SK-N-SH treated with all-trans-retinoic acid at 6 μM for 48 hours (cell line): ENCODE measurements at regions not wholly inside any gene's neighbourhood (a gene's known extent, or its start where the extent isn't known, plus 50 kb on each side); places are given as distances from the start of the nearest gene placed in this dataset.

Source experiments
- ATAC-seq: fragments of 200-7000 bp; cut with Tn5 transposase; 3 replicates; pipeline ENCODE4 v1.9.1; 2020; ENCODE audit warnings: mild to moderate bottlenecking, moderate library complexity
- CSRNP3 ChIP-seq: fragments of 250-450 bp; sonication (Bioruptor Pico); IDR thresholded peaks from 2 replicates; pipeline ENCODE4 v1.5.1; 2021; ENCODE audit warnings: mild to moderate bottlenecking, moderate library complexity
- GLIS3 ChIP-seq: fragments of 250-450 bp; sonication (Bioruptor Pico); IDR thresholded peaks from 2 replicates; pipeline ENCODE4 v1.5.0; 2020; ENCODE audit warnings: mild to moderate bottlenecking, moderate library complexity
- ISL1 ChIP-seq: fragments of 250-450 bp; sonication (Bioruptor Pico); IDR thresholded peaks from 2 replicates; pipeline ENCODE4 v2.1.2; 2022; ENCODE audit warnings: mild to moderate bottlenecking, moderate library complexity
- POU6F1 ChIP-seq: fragments of 250-450 bp; sonication (Bioruptor Pico); IDR thresholded peaks from 2 replicates; pipeline ENCODE4 v1.8.0; 2021; ENCODE audit warnings: low read depth, mild to moderate bottlenecking, moderate library complexity, borderline replicate concordance
- PPARA ChIP-seq: fragments of 250-450 bp; sonication (Bioruptor Pico); IDR thresholded peaks from 2 replicates; pipeline ENCODE4 v1.5.0; 2020; ENCODE audit warnings: mild to moderate bottlenecking, borderline replicate concordance
- RARB ChIP-seq: fragments of 250-450 bp; sonication (Bioruptor Pico); IDR thresholded peaks from 2 replicates; pipeline ENCODE4 v1.8.0; 2021; ENCODE audit warnings: mild to moderate bottlenecking, moderate library complexity
- SNAI2 ChIP-seq: fragments of 250-450 bp; sonication (Bioruptor Pico); IDR thresholded peaks from 2 replicates; pipeline ENCODE4 v1.5.0; 2020; ENCODE audit warnings: mild to moderate bottlenecking, moderate library complexity
- ZFP3 ChIP-seq: fragments of 250-450 bp; sonication (Bioruptor Pico); IDR thresholded peaks from 2 replicates; pipeline ENCODE4 v1.5.0; 2020; ENCODE audit warnings: mild to moderate bottlenecking, moderate library complexity
- ZFP30 ChIP-seq: fragments of 450-650 bp; formaldehyde crosslinking; IDR thresholded peaks from 2 replicates; pipeline ENCODE4 v1.5.0; 2022; ENCODE audit warnings: mild to moderate bottlenecking, moderate library complexity
- ZNF8 ChIP-seq: fragments of 450-650 bp; formaldehyde crosslinking; IDR thresholded peaks from 2 replicates; pipeline ENCODE4 v1.5.0; 2020; ENCODE audit warnings: mild to moderate bottlenecking, moderate library complexity
- TF ChIP-seq, protein P1 (sequence below): fragments of 250-450 bp; sonication (Bioruptor Pico); IDR thresholded peaks from 2 replicates; pipeline ENCODE4 v1.5.0; 2020; ENCODE audit warnings: mild to moderate bottlenecking, moderate library complexity
- TF ChIP-seq, protein P2 (sequence below): fragments of 250-450 bp; sonication (Bioruptor Pico); IDR thresholded peaks from 2 replicates; pipeline ENCODE4 v1.5.1; 2020; ENCODE audit warnings: low read depth, mild to moderate bottlenecking, moderate library complexity
- TF ChIP-seq, protein P3 (sequence below): fragments of 250-450 bp; sonication (Bioruptor Pico); IDR thresholded peaks from 2 replicates; pipeline ENCODE4 v1.8.0; 2020; ENCODE audit warnings: mild to moderate bottlenecking, moderate library complexity, borderline replicate concordance

DNA sequence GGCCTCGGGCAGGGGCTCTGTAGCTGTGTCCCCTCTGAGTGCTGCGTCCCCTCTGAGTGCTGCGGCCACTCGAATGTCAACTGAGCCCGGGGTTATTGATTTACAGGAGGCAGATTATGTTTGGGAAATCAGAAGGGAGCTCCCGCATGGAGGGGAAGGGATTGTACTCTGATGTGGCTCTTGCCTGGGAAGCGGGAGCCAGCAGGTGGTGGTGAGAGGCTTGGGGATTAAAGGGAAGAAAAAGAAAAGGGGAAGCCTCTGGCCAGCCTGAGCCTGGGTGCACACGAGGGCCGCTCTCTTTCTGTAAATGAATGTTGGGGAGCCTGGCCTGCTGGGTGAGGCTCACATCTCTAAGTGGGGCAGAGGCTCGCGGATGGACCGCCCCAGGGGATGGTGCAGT is 143.7 kb downstream of the AACS start:
- no peak for ATAC-seq
- no peak for TF ChIP-seq POU6F1 (CRISPR knock-in tag)
- TF ChIP-seq PPARA: no peak

- no peak for ATAC-seq
- TF ChIP-seq GLIS3 (CRISPR knock-in tag): no peak
Measured at GRCh38 chr12:125210104-125210755, 145.0 kb downstream of the AACS start.

DNA sequence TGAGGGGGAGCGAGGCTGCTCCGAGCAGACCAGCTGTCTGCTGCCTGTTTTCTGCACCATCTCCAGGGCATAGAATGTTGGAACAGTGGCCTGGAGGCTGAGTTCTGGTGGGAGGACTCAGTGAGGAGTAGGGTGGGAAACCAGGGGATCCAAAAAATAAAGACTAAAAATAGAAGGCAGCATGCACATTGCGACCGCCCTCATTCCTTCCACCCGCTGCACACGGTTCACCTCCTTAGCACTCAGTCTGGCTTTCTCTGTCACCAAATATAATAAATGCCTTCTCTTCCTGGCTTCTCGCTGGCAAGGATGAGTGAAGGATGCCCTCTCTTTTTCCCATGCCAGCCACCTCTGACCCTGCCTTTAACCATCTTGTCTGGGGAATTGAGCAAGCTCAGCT is 146.2 kb downstream of the AACS start:
- no peak for ATAC-seq
- TF ChIP-seq, protein P1, sequence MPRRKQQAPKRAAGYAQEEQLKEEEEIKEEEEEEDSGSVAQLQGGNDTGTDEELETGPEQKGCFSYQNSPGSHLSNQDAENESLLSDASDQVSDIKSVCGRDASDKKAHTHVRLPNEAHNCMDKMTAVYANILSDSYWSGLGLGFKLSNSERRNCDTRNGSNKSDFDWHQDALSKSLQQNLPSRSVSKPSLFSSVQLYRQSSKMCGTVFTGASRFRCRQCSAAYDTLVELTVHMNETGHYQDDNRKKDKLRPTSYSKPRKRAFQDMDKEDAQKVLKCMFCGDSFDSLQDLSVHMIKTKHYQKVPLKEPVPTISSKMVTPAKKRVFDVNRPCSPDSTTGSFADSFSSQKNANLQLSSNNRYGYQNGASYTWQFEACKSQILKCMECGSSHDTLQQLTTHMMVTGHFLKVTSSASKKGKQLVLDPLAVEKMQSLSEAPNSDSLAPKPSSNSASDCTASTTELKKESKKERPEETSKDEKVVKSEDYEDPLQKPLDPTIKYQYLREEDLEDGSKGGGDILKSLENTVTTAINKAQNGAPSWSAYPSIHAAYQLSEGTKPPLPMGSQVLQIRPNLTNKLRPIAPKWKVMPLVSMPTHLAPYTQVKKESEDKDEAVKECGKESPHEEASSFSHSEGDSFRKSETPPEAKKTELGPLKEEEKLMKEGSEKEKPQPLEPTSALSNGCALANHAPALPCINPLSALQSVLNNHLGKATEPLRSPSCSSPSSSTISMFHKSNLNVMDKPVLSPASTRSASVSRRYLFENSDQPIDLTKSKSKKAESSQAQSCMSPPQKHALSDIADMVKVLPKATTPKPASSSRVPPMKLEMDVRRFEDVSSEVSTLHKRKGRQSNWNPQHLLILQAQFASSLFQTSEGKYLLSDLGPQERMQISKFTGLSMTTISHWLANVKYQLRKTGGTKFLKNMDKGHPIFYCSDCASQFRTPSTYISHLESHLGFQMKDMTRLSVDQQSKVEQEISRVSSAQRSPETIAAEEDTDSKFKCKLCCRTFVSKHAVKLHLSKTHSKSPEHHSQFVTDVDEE (CRISPR knock-in tag): no peak
- TF ChIP-seq, protein P2, sequence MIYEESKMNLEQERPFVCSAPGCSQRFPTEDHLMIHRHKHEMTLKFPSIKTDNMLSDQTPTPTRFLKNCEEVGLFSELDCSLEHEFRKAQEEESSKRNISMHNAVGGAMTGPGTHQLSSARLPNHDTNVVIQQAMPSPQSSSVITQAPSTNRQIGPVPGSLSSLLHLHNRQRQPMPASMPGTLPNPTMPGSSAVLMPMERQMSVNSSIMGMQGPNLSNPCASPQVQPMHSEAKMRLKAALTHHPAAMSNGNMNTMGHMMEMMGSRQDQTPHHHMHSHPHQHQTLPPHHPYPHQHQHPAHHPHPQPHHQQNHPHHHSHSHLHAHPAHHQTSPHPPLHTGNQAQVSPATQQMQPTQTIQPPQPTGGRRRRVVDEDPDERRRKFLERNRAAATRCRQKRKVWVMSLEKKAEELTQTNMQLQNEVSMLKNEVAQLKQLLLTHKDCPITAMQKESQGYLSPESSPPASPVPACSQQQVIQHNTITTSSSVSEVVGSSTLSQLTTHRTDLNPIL (CRISPR knock-in tag): no peak
- no peak for TF ChIP-seq POU6F1 (CRISPR knock-in tag)
- TF ChIP-seq ZFP30 (CRISPR knock-in tag): no peak
- no peak for TF ChIP-seq CSRNP3

DNA sequence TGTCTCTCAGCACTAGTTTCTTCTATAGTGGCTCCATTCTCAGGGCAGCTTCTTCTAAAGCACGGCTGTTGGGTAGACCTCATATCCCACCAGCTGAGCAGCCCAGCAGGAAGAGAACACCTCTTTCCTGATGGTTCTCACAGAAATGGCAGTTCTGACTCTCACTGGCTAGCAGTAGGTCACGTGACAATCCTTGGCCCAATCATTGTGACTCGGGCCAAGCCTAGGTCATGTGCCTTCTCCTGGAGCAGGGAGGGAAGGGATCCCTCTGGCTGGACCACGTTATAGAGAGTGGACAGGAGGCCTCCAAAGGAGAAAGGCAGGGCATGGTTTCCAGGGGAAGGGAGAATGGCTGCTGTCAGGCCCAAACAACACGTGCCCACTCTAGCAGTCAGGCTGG is 149.1 kb downstream of the AACS start:
- no peak for ATAC-seq
- no peak for TF ChIP-seq ZNF8 (CRISPR knock-in tag)
- TF ChIP-seq ISL1 (CRISPR knock-in tag): no peak
- TF ChIP-seq RARB (CRISPR knock-in tag): no peak
- no peak for TF ChIP-seq ZFP3 (CRISPR knock-in tag)
- TF ChIP-seq ZFP30 (CRISPR knock-in tag): no peak
- TF ChIP-seq, protein P1 (CRISPR knock-in tag): no peak
- TF ChIP-seq PPARA: no peak
- TF ChIP-seq, protein P3, sequence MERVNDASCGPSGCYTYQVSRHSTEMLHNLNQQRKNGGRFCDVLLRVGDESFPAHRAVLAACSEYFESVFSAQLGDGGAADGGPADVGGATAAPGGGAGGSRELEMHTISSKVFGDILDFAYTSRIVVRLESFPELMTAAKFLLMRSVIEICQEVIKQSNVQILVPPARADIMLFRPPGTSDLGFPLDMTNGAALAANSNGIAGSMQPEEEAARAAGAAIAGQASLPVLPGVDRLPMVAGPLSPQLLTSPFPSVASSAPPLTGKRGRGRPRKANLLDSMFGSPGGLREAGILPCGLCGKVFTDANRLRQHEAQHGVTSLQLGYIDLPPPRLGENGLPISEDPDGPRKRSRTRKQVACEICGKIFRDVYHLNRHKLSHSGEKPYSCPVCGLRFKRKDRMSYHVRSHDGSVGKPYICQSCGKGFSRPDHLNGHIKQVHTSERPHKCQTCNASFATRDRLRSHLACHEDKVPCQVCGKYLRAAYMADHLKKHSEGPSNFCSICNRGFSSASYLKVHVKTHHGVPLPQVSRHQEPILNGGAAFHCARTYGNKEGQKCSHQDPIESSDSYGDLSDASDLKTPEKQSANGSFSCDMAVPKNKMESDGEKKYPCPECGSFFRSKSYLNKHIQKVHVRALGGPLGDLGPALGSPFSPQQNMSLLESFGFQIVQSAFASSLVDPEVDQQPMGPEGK: no peak
- no peak for TF ChIP-seq SNAI2 (CRISPR knock-in tag)
- TF ChIP-seq, protein P2 (CRISPR knock-in tag): no peak
- TF ChIP-seq POU6F1 (CRISPR knock-in tag): no peak
